HG02973 (cell line): ENCODE measurements at regions not wholly inside any gene's neighbourhood (a gene's known extent, or its start where the extent isn't known, plus 50 kb on each side); places are given as distances from the start of the nearest gene placed in this dataset.
"Not testable (repeated sequence)": the region's sequence is repeated elsewhere in the genome, so short reads cannot be mapped to it uniquely, and the experiment has no call there.

Experiments
- ATAC-seq: cut with Tn5 transposase; IDR thresholded peaks from one replicate; pipeline ENCODE4 v1.9.1; 2021; ENCODE audit warnings: moderate library complexity; ENCODE audit not compliant: unreplicated experiment

GRCh38 chr3:43838009-43838758, 147.4 kb downstream of the ABHD5 start:
- ATAC-seq: no peak

GRCh38 chr3:43838877-43839276, 148.1 kb downstream of the ABHD5 start:
- ATAC-seq: no peak

- no peak for ATAC-seq
These were observed 152.6 kb downstream of the ABHD5 start for GRCh38 chr3:43843386-43843785.

- no peak for ATAC-seq
These were observed 154.0 kb downstream of the ABHD5 start for GRCh38 chr3:43844757-43845156.

GRCh38 chr3:43845553-43845952, 154.8 kb downstream of the ABHD5 start:
- not testable (repeated sequence) for ATAC-seq

- ATAC-seq: no peak
These were observed 161.3 kb downstream of the ABHD5 start for GRCh38 chr3:43852066-43852465.

- no peak for ATAC-seq
These were observed 163.5 kb downstream of the ABHD5 start for GRCh38 chr3:43854283-43854682.

- ATAC-seq: no peak
These were observed 164.2 kb downstream of the ABHD5 start for GRCh38 chr3:43854916-43855315.

- no peak for ATAC-seq
These were observed 165.0 kb downstream of the ABHD5 start for GRCh38 chr3:43855674-43856299.

- ATAC-seq: no peak
These were observed 165.6 kb downstream of the ABHD5 start for GRCh38 chr3:43856351-43856750.

- no peak for ATAC-seq
These were observed 166.0 kb downstream of the ABHD5 start for GRCh38 chr3:43856761-43857160.

GRCh38 chr3:43857361-43858293, 166.9 kb downstream of the ABHD5 start:
- no peak for ATAC-seq

GRCh38 chr3:43858294-43858701, 167.6 kb downstream of the ABHD5 start:
- ATAC-seq: no peak

- ATAC-seq: no peak
These were observed 169.0 kb downstream of the ABHD5 start for GRCh38 chr3:43859766-43860165.

GRCh38 chr3:43861635-43862034, 170.9 kb downstream of the ABHD5 start:
- no peak for ATAC-seq

- ATAC-seq: no peak
These were observed 171.7 kb downstream of the ABHD5 start for GRCh38 chr3:43862470-43862869.

- no peak for ATAC-seq
These were observed 172.5 kb downstream of the ABHD5 start for GRCh38 chr3:43862992-43863805.

- no peak for ATAC-seq
These were observed 173.5 kb downstream of the ABHD5 start for GRCh38 chr3:43863966-43864933.

GRCh38 chr3:43865351-43865750, 174.6 kb downstream of the ABHD5 start:
- ATAC-seq: no peak
